Mesothelial cell of epicardium (in vitro differentiated cells): ENCODE measurements at regions not wholly inside any gene's neighbourhood (a gene's known extent, or its start where the extent isn't known, plus 50 kb on each side); places are given as distances from the start of the nearest gene placed in this dataset.

Experiments
- DNase-seq, 2 experiments: peaks; one replicate each; pipeline ENCODE4 v3.0.0; 2021; ENCODE audit warnings: low spot score in 2 of 2; ENCODE audit not compliant: unreplicated experiment in 2 of 2
- H3K27ac Mint-ChIP-seq: 2 replicates; pipeline ENCODE4 v1.8.0; 2021; ENCODE audit warnings: mixed read lengths
- H3K27me3 Mint-ChIP-seq: 2 replicates; pipeline ENCODE4 v1.8.0; 2021; ENCODE audit warnings: low read depth, mixed read lengths
- H3K36me3 Mint-ChIP-seq: 2 replicates; pipeline ENCODE4 v1.8.0; 2021; ENCODE audit warnings: mixed read lengths
- H3K4me1 Mint-ChIP-seq: 2 replicates; pipeline ENCODE4 v1.8.0; 2021; ENCODE audit warnings: mixed read lengths
- H3K4me3 Mint-ChIP-seq: 2 replicates; pipeline ENCODE4 v1.8.0; 2021; ENCODE audit warnings: mild to moderate bottlenecking, moderate library complexity, mixed read lengths
- H3K9me3 Mint-ChIP-seq: 2 replicates; pipeline ENCODE4 v1.8.0; 2021; ENCODE audit warnings: mixed read lengths
- CTCF ChIP-seq: fragments of 200-600 bp; sonication (generic); IDR thresholded peaks from one replicate; pipeline ENCODE4 v1.5.0; 2021; ENCODE audit warnings: antibody characterized with exemption; ENCODE audit not compliant: unreplicated experiment

- TF ChIP-seq CTCF = no peak
- Mint-ChIP-seq H3K9me3 (peaks cover 5% of the 10 kb centered on the region), H3K36me3 (no peaks in the 10 kb centered on the region), H3K27ac (no peak overlapping the region), H3K4me3 (no peak overlapping the region), H3K4me1 (no peaks in the 10 kb centered on the region), H3K27me3 (peaks cover 63% of the 10 kb centered on the region)
- no peak for DNase-seq
These were observed 288.0 kb upstream of the TSHZ2 start for GRCh38 chr20:52684176-52684575.

GRCh38 chr20:52683761-52684160 lies 288.4 kb upstream of the TSHZ2 start:
- H3K27me3 Mint-ChIP-seq = peaks cover 62% of the 10 kb centered on the region
- no peak overlapping the region for H3K27ac Mint-ChIP-seq
- peaks cover 5% of the 10 kb centered on the region for H3K9me3 Mint-ChIP-seq
- H3K4me3 Mint-ChIP-seq = no peak overlapping the region
- TF ChIP-seq CTCF = no peak
- no peak for DNase-seq
- no peaks in the 10 kb centered on the region for H3K4me1 Mint-ChIP-seq
- H3K36me3 Mint-ChIP-seq = no peaks in the 10 kb centered on the region

- Mint-ChIP-seq H3K9me3 (peaks cover 5% of the 10 kb centered on the region), H3K27me3 (peaks cover 53% of the 10 kb centered on the region), H3K27ac (no peak overlapping the region), H3K4me1 (peaks cover 5% of the 10 kb centered on the region), H3K36me3 (no peaks in the 10 kb centered on the region), H3K4me3 (no peak overlapping the region)
- DNase-seq = no peak
- TF ChIP-seq CTCF = no peak
These were observed 289.9 kb upstream of the TSHZ2 start for GRCh38 chr20:52682237-52682636.

- no peak overlapping the region for H3K4me3 Mint-ChIP-seq
- H3K9me3 Mint-ChIP-seq = peaks cover 5% of the 10 kb centered on the region
- H3K4me1 Mint-ChIP-seq = peaks cover 13% of the 10 kb centered on the region
- no peaks in the 10 kb centered on the region for H3K36me3 Mint-ChIP-seq
- DNase-seq = no peak
- no peak overlapping the region for H3K27ac Mint-ChIP-seq
- H3K27me3 Mint-ChIP-seq = peaks cover 48% of the 10 kb centered on the region
- TF ChIP-seq CTCF = no peak
These were observed 290.9 kb upstream of the TSHZ2 start for GRCh38 chr20:52681288-52681687.

- no peak for DNase-seq
- peaks cover 2% of the 10 kb centered on the region for H3K36me3 Mint-ChIP-seq
- H3K27me3 Mint-ChIP-seq = peaks cover 28% of the 10 kb centered on the region
- H3K4me1 Mint-ChIP-seq = peaks cover 18% of the 10 kb centered on the region
- H3K27ac Mint-ChIP-seq = no peak overlapping the region
- no peak overlapping the region for H3K4me3 Mint-ChIP-seq
- H3K9me3 Mint-ChIP-seq = peaks cover 11% of the 10 kb centered on the region
- no peak for TF ChIP-seq CTCF
These were observed 294.9 kb upstream of the TSHZ2 start for GRCh38 chr20:52677216-52677615.
